Brain microvascular endothelial cell (primary cell): ENCODE measurements at regions not wholly inside any gene's neighbourhood (a gene's known extent, or its start where the extent isn't known, plus 50 kb on each side); places are given as distances from the start of the nearest gene placed in this dataset.
"Not testable (repeated sequence)": the region's sequence is repeated elsewhere in the genome, so short reads cannot be mapped to it uniquely, and the experiment has no call there.

Source experiments
- DNase-seq: peaks from one replicate; pipeline ENCODE4 v3.0.0-alpha.2; 2020
- H3K27ac ChIP-seq: fragments of 250-450 bp; sonication (Bioruptor Pico); 2 replicates; pipeline ENCODE4 v1.5.1; 2020; ENCODE audit warnings: mild to moderate bottlenecking, moderate library complexity
- H3K27me3 ChIP-seq: fragments of 250-450 bp; sonication (Bioruptor Pico); replicated peaks from 2 replicates; pipeline ENCODE4 v1.5.1; 2020; ENCODE audit warnings: mild to moderate bottlenecking
- H3K36me3 ChIP-seq: fragments of 250-450 bp; sonication (Bioruptor Pico); replicated peaks from 2 replicates; pipeline ENCODE4 v1.5.1; 2020; ENCODE audit warnings: mild to moderate bottlenecking
- H3K4me3 ChIP-seq: 2 replicates; pipeline ENCODE4 v1.5.1; 2011; ENCODE audit warnings: low read depth, mild to moderate bottlenecking, control low read depth, low read length, moderate library complexity
- in situ Hi-C: cut with HindIII; loops from 2 replicates; pipeline ENCODE4 v1.10.0; 2017; ENCODE audit warnings: low sequenced_read_pairs, low pct_ligation_motif_present
- TF ChIP-seq, protein P1 (sequence below): IDR thresholded peaks from 2 replicates; pipeline ENCODE4 v1.5.1; 2011; ENCODE audit warnings: low read depth, mild to moderate bottlenecking, moderate library complexity, low read length, control low read depth, inconsistent platforms; ENCODE audit errors: missing control alignments

DNA sequence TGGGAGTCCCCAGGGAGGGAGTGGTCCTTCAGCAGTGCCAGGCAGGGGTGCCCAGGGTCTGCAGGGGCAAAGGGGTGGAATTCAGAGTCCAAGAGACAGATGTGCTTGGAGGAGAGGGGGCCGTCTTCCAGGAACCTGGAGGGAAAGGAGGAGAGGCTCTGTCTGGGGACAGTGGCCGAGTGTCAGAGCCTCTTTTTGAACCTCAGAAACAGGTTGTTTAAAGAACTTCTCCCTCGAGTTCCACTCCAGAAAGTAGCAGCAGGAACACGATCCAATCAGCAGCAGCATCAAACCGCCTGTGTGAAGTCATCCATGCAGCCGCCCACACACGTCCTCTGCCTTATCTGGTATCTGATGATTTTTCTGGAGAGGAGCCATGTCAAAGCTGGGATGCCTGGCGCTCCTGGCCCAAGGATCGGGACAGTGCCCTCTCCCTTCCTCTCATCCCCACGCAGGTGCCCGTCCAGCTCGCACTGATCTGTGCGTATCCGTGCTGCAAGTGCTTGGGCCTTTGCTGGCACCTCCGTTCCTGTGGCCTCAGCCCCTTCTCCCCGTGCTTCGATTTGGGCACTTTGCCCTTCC is 205.1 kb downstream of the NDUFA10 start:
- TF ChIP-seq, protein P1, sequence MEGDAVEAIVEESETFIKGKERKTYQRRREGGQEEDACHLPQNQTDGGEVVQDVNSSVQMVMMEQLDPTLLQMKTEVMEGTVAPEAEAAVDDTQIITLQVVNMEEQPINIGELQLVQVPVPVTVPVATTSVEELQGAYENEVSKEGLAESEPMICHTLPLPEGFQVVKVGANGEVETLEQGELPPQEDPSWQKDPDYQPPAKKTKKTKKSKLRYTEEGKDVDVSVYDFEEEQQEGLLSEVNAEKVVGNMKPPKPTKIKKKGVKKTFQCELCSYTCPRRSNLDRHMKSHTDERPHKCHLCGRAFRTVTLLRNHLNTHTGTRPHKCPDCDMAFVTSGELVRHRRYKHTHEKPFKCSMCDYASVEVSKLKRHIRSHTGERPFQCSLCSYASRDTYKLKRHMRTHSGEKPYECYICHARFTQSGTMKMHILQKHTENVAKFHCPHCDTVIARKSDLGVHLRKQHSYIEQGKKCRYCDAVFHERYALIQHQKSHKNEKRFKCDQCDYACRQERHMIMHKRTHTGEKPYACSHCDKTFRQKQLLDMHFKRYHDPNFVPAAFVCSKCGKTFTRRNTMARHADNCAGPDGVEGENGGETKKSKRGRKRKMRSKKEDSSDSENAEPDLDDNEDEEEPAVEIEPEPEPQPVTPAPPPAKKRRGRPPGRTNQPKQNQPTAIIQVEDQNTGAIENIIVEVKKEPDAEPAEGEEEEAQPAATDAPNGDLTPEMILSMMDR, result no peak
- H3K27me3 ChIP-seq, result no peaks in the 10 kb centered on the region
- no peak overlapping the region for H3K27ac ChIP-seq
- DNase-seq, result peak; percentile 50
- H3K4me3 ChIP-seq, result no peak overlapping the region
- in situ Hi-C loops, result no loop called here
- H3K36me3 ChIP-seq, result no peaks in the 10 kb centered on the region

DNA sequence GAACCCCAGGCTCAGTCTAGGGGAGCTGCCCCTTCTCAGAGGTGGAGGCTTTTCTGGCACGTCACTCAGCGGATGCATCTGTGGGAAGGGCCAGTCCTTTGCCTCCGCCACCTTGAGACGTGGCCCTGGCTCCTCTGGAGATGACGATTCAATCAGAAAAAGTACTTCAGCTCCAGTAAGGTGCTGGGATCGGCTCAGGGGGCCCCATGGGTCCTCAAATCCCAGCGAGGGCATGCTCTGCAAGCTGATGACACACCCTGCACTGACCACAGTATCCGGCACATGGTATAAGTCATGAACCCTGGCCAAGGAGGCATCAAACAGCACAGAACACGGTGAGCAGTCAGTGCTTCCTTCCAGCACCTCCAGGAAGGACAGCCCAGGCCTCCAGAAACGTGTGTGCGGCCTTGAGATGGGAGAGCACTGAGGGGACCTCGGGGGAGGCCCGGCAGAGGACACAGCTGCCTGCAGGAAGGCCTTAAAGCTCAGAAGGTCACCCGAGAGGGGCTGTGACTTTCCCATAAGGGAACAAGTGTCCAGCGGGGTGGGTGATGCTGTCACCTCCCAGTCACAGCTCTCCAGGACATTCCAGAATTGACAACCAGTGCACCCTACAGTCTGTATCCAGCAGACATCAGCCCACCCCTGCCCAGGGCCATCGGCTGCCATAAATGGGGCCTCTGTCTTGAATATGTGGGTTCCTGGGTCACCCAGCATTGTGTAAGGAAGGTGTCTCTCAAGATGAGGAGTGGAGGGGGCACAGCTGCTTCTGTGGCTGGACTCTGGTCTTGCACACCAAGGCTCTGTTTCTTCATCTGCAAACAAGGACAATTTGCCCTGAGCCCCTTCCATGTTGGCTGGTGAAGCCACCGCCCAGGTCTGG is 205.8 kb downstream of the NDUFA10 start:
- no peaks in the 10 kb centered on the region for H3K36me3 ChIP-seq
- H3K4me3 ChIP-seq, result no peak overlapping the region
- in situ Hi-C loops, result no loop called here
- no peaks in the 10 kb centered on the region for H3K27me3 ChIP-seq
- no peak overlapping the region for H3K27ac ChIP-seq
- no peak for DNase-seq
- TF ChIP-seq, protein P1, result no peak

DNA sequence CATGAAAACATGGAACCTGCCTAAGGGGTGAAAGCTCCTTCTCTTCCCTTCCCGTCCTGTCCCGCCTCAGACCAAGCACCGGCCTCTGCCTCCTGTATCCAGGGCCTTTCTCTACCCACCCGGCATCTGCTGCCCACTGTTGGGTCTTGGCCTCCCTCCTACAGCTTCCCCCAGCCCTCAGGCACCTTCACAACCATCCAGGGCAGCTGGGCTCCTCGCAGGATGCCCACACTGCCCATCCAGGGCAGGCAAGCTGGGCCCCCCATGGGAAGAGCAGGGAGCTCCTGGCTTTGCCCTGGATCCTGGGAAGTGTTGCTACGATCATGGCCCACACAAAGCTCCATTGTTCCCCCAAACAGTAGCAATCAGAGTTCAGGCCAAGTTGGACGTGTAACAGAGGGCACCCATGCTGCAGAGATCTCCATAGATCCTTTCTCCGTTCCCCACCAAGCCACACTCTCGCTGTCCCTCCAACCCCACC is 206.6 kb downstream of the NDUFA10 start:
- TF ChIP-seq, protein P1, result no peak
- H3K27ac ChIP-seq, result no peak overlapping the region
- no peaks in the 10 kb centered on the region for H3K27me3 ChIP-seq
- H3K36me3 ChIP-seq, result no peaks in the 10 kb centered on the region
- H3K4me3 ChIP-seq, result no peak overlapping the region
- no peak for DNase-seq
- in situ Hi-C loops, result no loop called here

DNA sequence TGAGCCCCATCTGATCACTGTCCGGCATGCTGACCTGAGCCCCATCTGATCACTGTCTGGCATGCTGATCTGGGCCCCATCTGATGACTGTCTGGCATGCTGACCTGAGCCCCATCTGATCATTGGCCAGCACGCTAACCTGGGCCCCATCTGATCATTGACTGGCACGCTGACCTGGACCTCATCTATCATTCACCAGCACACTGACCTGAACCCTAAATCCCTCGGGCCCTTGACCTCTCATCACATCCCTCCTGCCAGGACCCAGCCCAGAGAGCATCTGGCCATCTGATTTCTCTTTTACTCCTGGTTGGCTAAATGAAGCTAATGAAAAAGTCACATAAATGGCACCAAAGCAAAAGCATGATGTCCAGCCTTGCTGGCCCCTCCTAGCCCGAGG is 207.1 kb downstream of the NDUFA10 start:
- Histone ChIP-seq H3K27me3 (no peaks in the 10 kb centered on the region), H3K4me3 (no peak overlapping the region), H3K27ac (no peak overlapping the region), H3K36me3 (no peaks in the 10 kb centered on the region)
- in situ Hi-C loops, result no loop called here
- no peak for DNase-seq
- TF ChIP-seq, protein P1, result no peak

DNA sequence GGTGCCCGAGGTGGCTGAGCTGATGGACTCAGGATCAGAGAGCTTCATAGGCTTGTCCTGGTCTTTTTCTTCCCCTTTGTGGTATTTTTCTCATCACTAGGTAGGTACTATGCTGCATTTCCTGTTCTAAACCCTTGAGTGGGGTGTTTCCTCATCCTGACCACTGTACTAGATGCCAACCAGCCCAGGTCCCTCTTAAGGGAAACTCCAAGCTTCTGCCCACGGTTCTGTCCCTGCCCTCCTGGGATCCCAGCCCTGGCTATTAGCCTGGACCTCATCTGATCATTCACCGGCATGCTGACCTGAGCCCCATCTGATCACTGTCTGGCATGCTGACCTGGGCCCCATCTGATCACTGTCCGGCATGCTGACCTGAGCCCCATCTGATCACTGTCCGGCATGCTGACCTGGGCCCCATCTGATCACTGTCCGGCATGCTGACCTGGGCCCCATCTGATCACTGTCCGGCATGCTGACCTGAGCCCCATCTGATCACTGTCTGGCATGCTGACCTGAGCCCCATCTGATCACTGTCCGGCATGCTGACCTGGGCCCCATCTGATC is 207.6 kb downstream of the NDUFA10 start:
- H3K4me3 ChIP-seq, H3K27ac ChIP-seq, DNase-seq, H3K27me3 ChIP-seq, in situ Hi-C loops, H3K36me3 ChIP-seq: not testable (repeated sequence)
